ENCODE measurements at regions not wholly inside any gene's neighbourhood (a gene's known extent, or its start where the extent isn't known, plus 50 kb on each side); places are given as distances from the start of the nearest gene placed in this dataset.
A peak's percentile ranks its signal among the peaks of the same experiment; 100 is the strongest.

- no peak for DNase-seq
These were observed 1242.0 kb downstream of the MAT2B start for GRCh38 chr5:164747371-164747770.

- DNase-seq: no peak
These were observed 1243.4 kb downstream of the MAT2B start for GRCh38 chr5:164748861-164749260.

- no peak for DNase-seq
These were observed 1248.0 kb downstream of the MAT2B start for GRCh38 chr5:164753434-164753833.

GRCh38 chr5:164763206-164763605 lies 1257.8 kb downstream of the MAT2B start:
- DNase-seq: no peak

GRCh38 chr5:164772122-164772521 lies 1266.7 kb downstream of the MAT2B start:
- DNase-seq: no peak

- no peak for DNase-seq
These were observed 1278.8 kb downstream of the MAT2B start for GRCh38 chr5:164784230-164784629.

- no peak for DNase-seq
These were observed 1292.7 kb downstream of the MAT2B start for GRCh38 chr5:164798110-164798509.

- no peak for DNase-seq
These were observed 1294.0 kb downstream of the MAT2B start for GRCh38 chr5:164799391-164799790.

- DNase-seq: no peak
These were observed 1296.5 kb downstream of the MAT2B start for GRCh38 chr5:164801910-164802309.

GRCh38 chr5:164809821-164810220 lies 1304.4 kb downstream of the MAT2B start:
- DNase-seq: no peak

GRCh38 chr5:164818445-164818844 lies 1313.0 kb downstream of the MAT2B start:
- peak; percentile 46 for DNase-seq

GRCh38 chr5:164824671-164825070 lies 1319.3 kb downstream of the MAT2B start:
- DNase-seq: no peak

- DNase-seq: no peak
These were observed 1327.1 kb downstream of the MAT2B start for GRCh38 chr5:164832516-164832915.

- no peak for DNase-seq
These were observed 1338.9 kb downstream of the MAT2B start for GRCh38 chr5:164844348-164844747.

GRCh38 chr5:164860896-164861295 lies 1355.5 kb downstream of the MAT2B start:
- DNase-seq: no peak

GRCh38 chr5:164861610-164862009 lies 1356.2 kb downstream of the MAT2B start:
- DNase-seq: no peak

GRCh38 chr5:164868761-164869160 lies 1363.3 kb downstream of the MAT2B start:
- DNase-seq: no peak

GRCh38 chr5:164869325-164869724 lies 1363.9 kb downstream of the MAT2B start:
- DNase-seq: no peak

GRCh38 chr5:164876793-164877192 lies 1371.4 kb downstream of the MAT2B start:
- no peak for DNase-seq

- no peak for DNase-seq
These were observed 1376.0 kb downstream of the MAT2B start for GRCh38 chr5:164881442-164881841.

GRCh38 chr5:164885179-164885578 lies 1379.8 kb downstream of the MAT2B start:
- DNase-seq: no peak

- no peak for DNase-seq
These were observed 1387.7 kb downstream of the MAT2B start for GRCh38 chr5:164893071-164893470.

GRCh38 chr5:164898705-164899104 lies 1393.3 kb downstream of the MAT2B start:
- DNase-seq: no peak

- DNase-seq: no peak
These were observed 1404.3 kb downstream of the MAT2B start for GRCh38 chr5:164909673-164910072.

GRCh38 chr5:164921722-164922121 lies 1416.3 kb downstream of the MAT2B start:
- no peak for DNase-seq

GRCh38 chr5:164934039-164934438 lies 1428.6 kb downstream of the MAT2B start:
- DNase-seq: no peak
